Activated B cell treated with CpG ODN at 0.5 μM for 24 hours (primary cell): ENCODE measurements at regions not wholly inside any gene's neighbourhood (a gene's known extent, or its start where the extent isn't known, plus 50 kb on each side); places are given as distances from the start of the nearest gene placed in this dataset.

Source experiments
- ATAC-seq: fragments of 200-7000 bp; cut with Tn5 transposase; one replicate; pipeline ENCODE4 v1.10.0; 2021; ENCODE audit warnings: low read depth, mild to moderate bottlenecking, moderate library complexity
- CTCF ChIA-PET: fragments of 350-600 bp; sonication (Branson Sonifier 250); formaldehyde crosslinking; loops from one replicate; lab custom pipeline; 2021; ENCODE audit warnings: antibody characterized with exemption; lab: Charles Lee
- POLR2A ChIA-PET: fragments of 350-600 bp; sonication (Branson Sonifier 250); formaldehyde crosslinking; loops from one replicate; lab custom pipeline; 2021; ENCODE audit warnings: antibody characterized with exemption; lab: Charles Lee
- DNase-seq: peaks from one replicate; pipeline ENCODE4 v3.0.0; 2022
- H3K27ac Mint-ChIP-seq: one replicate; pipeline ENCODE4 v1.8.0; 2020; ENCODE audit warnings: mixed read lengths
- H3K27me3 Mint-ChIP-seq: one replicate; pipeline ENCODE4 v1.8.0; 2021; ENCODE audit warnings: mixed read lengths
- H3K36me3 Mint-ChIP-seq: one replicate; pipeline ENCODE4 v1.8.0; 2021; ENCODE audit warnings: low read depth, mixed read lengths
- H3K4me1 Mint-ChIP-seq: one replicate; pipeline ENCODE4 v1.8.0; 2021; ENCODE audit warnings: mixed read lengths
- H3K4me3 Mint-ChIP-seq: one replicate; pipeline ENCODE4 v1.8.0; 2020; ENCODE audit warnings: mild to moderate bottlenecking, mixed read lengths
- H3K9me3 Mint-ChIP-seq: one replicate; pipeline ENCODE4 v1.8.0; 2020; ENCODE audit warnings: mixed read lengths
- CTCF ChIP-seq: fragments of 200-600 bp; IDR thresholded peaks from one replicate; pipeline ENCODE4 v1.8.0; 2022; ENCODE audit warnings: antibody characterized with exemption, mild to moderate bottlenecking
- intact Hi-C: fragments of 100-400 bp; cut with micrococcal nuclease; formaldehyde crosslinking; loops from one replicate; pipeline ENCODE4 v1.15.1; 2024

- DNase-seq (no peak), ATAC-seq (no peak)
- Mint-ChIP-seq H3K4me3 (no peak overlapping the region), H3K36me3 (no peaks in the 10 kb centered on the region), H3K9me3 (no peaks in the 10 kb centered on the region), H3K27ac (no peak overlapping the region), H3K27me3 (peaks cover 12% of the 10 kb centered on the region), H3K4me1 (no peaks in the 10 kb centered on the region)
- ChIA-PET POLR2A (no interaction called here), CTCF (no interaction called here)
- TF ChIP-seq CTCF, result no peak
- intact Hi-C loops, result no loop called here
These were observed 119.9 kb upstream of the PCED1B start for GRCh38 chr12:46959502-46959901.

- ATAC-seq (no peak), DNase-seq (no peak)
- Mint-ChIP-seq H3K4me1 (no peaks in the 10 kb centered on the region), H3K27ac (no peak overlapping the region), H3K27me3 (peaks cover 12% of the 10 kb centered on the region), H3K4me3 (no peak overlapping the region), H3K9me3 (no peaks in the 10 kb centered on the region), H3K36me3 (no peaks in the 10 kb centered on the region)
- intact Hi-C loops, result no loop called here
- CTCF ChIA-PET, result no interaction called here
- POLR2A ChIA-PET, result no interaction called here
- TF ChIP-seq CTCF, result no peak
These were observed 118.7 kb upstream of the PCED1B start for GRCh38 chr12:46960681-46961080.

GRCh38 chr12:46963191-46963590, 116.2 kb upstream of the PCED1B start:
- TF ChIP-seq CTCF, result no peak
- Mint-ChIP-seq H3K27me3 (peaks cover 17% of the 10 kb centered on the region), H3K27ac (no peak overlapping the region), H3K4me3 (no peak overlapping the region), H3K36me3 (no peaks in the 10 kb centered on the region), H3K9me3 (no peaks in the 10 kb centered on the region), H3K4me1 (no peaks in the 10 kb centered on the region)
- DNase-seq (no peak), ATAC-seq (no peak)
- ChIA-PET POLR2A (no interaction called here), CTCF (interaction anchor here (0.8 kb wide), 1 partner anchor 10 kb away, joined by 3 read pairs; no protein-coding TSS in a partner anchor)
- intact Hi-C loops, result no loop called here

- no peaks in the 10 kb centered on the region for H3K4me1 Mint-ChIP-seq
These were observed 115.1 kb upstream of the PCED1B start for GRCh38 chr12:46963977-46964971.

More at GRCh38 chr12:46963977-46964971, 115.1 kb upstream of the PCED1B start:
- CTCF ChIA-PET, result no interaction called here
- H3K27me3 Mint-ChIP-seq, result peaks cover 17% of the 10 kb centered on the region
- TF ChIP-seq CTCF, result no peak
- no peak for DNase-seq
- intact Hi-C loops, result no loop called here
- no peaks in the 10 kb centered on the region for H3K36me3 Mint-ChIP-seq
- POLR2A ChIA-PET, result no interaction called here
- H3K27ac Mint-ChIP-seq, result no peak overlapping the region
- no peak for ATAC-seq
- no peak overlapping the region for H3K4me3 Mint-ChIP-seq
- no peaks in the 10 kb centered on the region for H3K9me3 Mint-ChIP-seq
